K562 (cell line): ENCODE measurements at regions not wholly inside any gene's neighbourhood (a gene's known extent, or its start where the extent isn't known, plus 50 kb on each side); places are given as distances from the start of the nearest gene placed in this dataset.

Experiments used
- ATAC-seq: fragments of 200-7000 bp; cut with Tn5 transposase; 3 replicates; pipeline ENCODE4 v1.9.1; 2020; ENCODE audit warnings: moderate library complexity
- BruUV-seq: library from RNA; stranded (reverse); fragments of 400-500 nt; replicated peaks from 2 replicates; lab custom pipeline; 2021; lab: Mats Ljungman, UMichigan
- CTCF ChIA-PET: fragments of 300-600 bp; formaldehyde crosslinking; extraction: SDS; loops from one replicate; lab custom pipeline; 2021; ENCODE audit warnings: low intra/inter-chr PET ratio; lab: Yijun Ruan, JAX
- POLR2A ChIA-PET: fragments of 300-600, 350-650 bp; sonication (Branson Sonifier 250); formaldehyde crosslinking; extraction: SDS; loops from one replicate; lab custom pipeline; 2021; ENCODE audit warnings: antibody characterized with exemption, inconsistent platforms; lab: Yijun Ruan, JAX
- DNase-seq, 4 experiments: peaks; one replicate each; pipeline versions ENCODE4 v3.0.0 to v3.0.0-alpha.2; 2011 to 2018; ENCODE audit warnings: low spot score in 3 of 4, mixed read lengths in 3 of 4; ENCODE audit errors: extremely low read depth in 1 of 4
- FAIRE-seq: peaks from 2 replicates; lab custom pipeline; 2011; peaks lifted over from hg19 to GRCh38; lab: Jason Lieb, UNC
- H2AFZ ChIP-seq: 2 replicates; pipeline ENCODE4 v1.6.0; 2011; ENCODE audit warnings: low read depth, low read length, control low read depth, inconsistent platforms
- H3K27ac ChIP-seq: fragments of 200-600 bp; 3 replicates; pipeline ENCODE4 v1.8.0; 2011; ENCODE audit warnings: low read depth, mild to moderate bottlenecking, control low read depth, inconsistent platforms, low read length, moderate library complexity, mixed read lengths; ENCODE audit errors: extremely low read depth
- H3K27me3 ChIP-seq, 2 experiments: fragments of 300-600 bp in 1 of 2; 2 replicates in 1 of 2; 3 replicates in 1 of 2; pipeline versions ENCODE4 v1.6.0 to v1.8.0; 2011; ENCODE audit warnings: inconsistent platforms in 2 of 2, low read length in 2 of 2, mild to moderate bottlenecking in 1 of 2, mixed read lengths in 1 of 2, moderate library complexity in 1 of 2; ENCODE audit not compliant: control insufficient read depth in 2 of 2, insufficient read depth in 2 of 2
- H3K36me3 ChIP-seq: fragments of 300-600 bp; 3 replicates; pipeline ENCODE4 v1.8.0; 2011; ENCODE audit warnings: mild to moderate bottlenecking, low read length, inconsistent platforms; ENCODE audit not compliant: control insufficient read depth, insufficient read depth
- H3K4me1 ChIP-seq, 2 experiments: fragments of 200-600 bp in 1 of 2; replicated peaks in 1 of 2; 2 replicates in 1 of 2; 3 replicates in 1 of 2; pipeline versions ENCODE4 v1.5.1 to v1.8.0; 2011; ENCODE audit warnings: inconsistent platforms in 2 of 2, low read length in 2 of 2, mild to moderate bottlenecking in 1 of 2, mixed read lengths in 1 of 2, moderate library complexity in 1 of 2; ENCODE audit not compliant: control insufficient read depth in 2 of 2, insufficient read depth in 2 of 2
- H3K4me2 ChIP-seq: 2 replicates; pipeline ENCODE4 v1.6.1; 2011; ENCODE audit warnings: low read length, control low read depth, inconsistent platforms, mixed read lengths; ENCODE audit not compliant: insufficient read depth
- H3K4me3 ChIP-seq: fragments of 200-600 bp; sonication (generic), shearing (Covaris generic); 2 replicates; pipeline ENCODE4 v1.5.1; 2016; ENCODE audit warnings: control low read depth, inconsistent platforms
- H3K79me2 ChIP-seq: fragments of 200-600 bp; 3 replicates; pipeline ENCODE4 v1.8.0; 2011; ENCODE audit warnings: low read length, inconsistent platforms; ENCODE audit not compliant: control insufficient read depth, insufficient read depth
- H3K9ac ChIP-seq, 2 experiments: 2 replicates each; pipeline versions ENCODE4 v1.6.0 to v1.6.1; 2011; ENCODE audit warnings: low read depth in 2 of 2, low read length in 2 of 2, control low read depth in 1 of 2, inconsistent platforms in 1 of 2, mild to moderate bottlenecking in 1 of 2, mixed read lengths in 1 of 2; ENCODE audit not compliant: insufficient read depth in 1 of 2
- H3K9me1 ChIP-seq: one replicate; pipeline ENCODE4 v1.6.0; 2011; ENCODE audit warnings: inconsistent platforms, mild to moderate bottlenecking, low read length, moderate library complexity; ENCODE audit not compliant: control insufficient read depth, insufficient read depth
- H3K9me3 ChIP-seq: replicated peaks from 2 replicates; pipeline ENCODE4 v1.5.1; 2011; ENCODE audit warnings: low read depth, low read length, inconsistent platforms; ENCODE audit not compliant: control insufficient read depth, insufficient read depth
- H4K20me1 ChIP-seq: replicated peaks from 2 replicates; pipeline ENCODE4 v1.6.1; 2011; ENCODE audit warnings: low read length, inconsistent platforms, mixed read lengths; ENCODE audit not compliant: control insufficient read depth, insufficient read depth
- ARNT ChIP-seq, 2 experiments: fragments of 450-650 bp; IDR thresholded peaks; 2 replicates each; pipeline ENCODE4 v1.6.1; 2016; ENCODE audit warnings: mild to moderate bottlenecking in 1 of 2
- CAMTA2 ChIP-seq: fragments of 250-450 bp; sonication (Bioruptor Pico); conservative IDR thresholded peaks from 2 replicates; pipeline ENCODE4 v1.5.1; 2022
- CBX5 ChIP-seq: IDR thresholded peaks from 2 replicates; pipeline ENCODE4 v1.6.1; 2014; ENCODE audit warnings: low read depth, borderline replicate concordance
- DACH1 ChIP-seq: fragments of 450-650 bp; IDR thresholded peaks from 2 replicates; pipeline ENCODE4 v1.6.1; 2018; ENCODE audit not compliant: partially characterized antibody
- ELF2 ChIP-seq: fragments of 250-450 bp; sonication (Bioruptor Pico); IDR thresholded peaks from 2 replicates; pipeline ENCODE4 v1.5.0; 2021; ENCODE audit warnings: mild to moderate bottlenecking
- HEY1 ChIP-seq: fragments of 250-450 bp; sonication (Bioruptor Pico); IDR thresholded peaks from 2 replicates; pipeline ENCODE4 v1.5.0; 2020; ENCODE audit warnings: mild to moderate bottlenecking, moderate library complexity, borderline replicate concordance
- HNRNPH1 ChIP-seq: fragments of 200-400 bp; formaldehyde crosslinking; optimal IDR thresholded peaks from 2 replicates; pipeline ENCODE3; 2017; ENCODE audit warnings: low read depth, mild to moderate bottlenecking, low read length, moderate library complexity
- KLF16 ChIP-seq: IDR thresholded peaks from 2 replicates; pipeline ENCODE4 v1.6.1; 2016; ENCODE audit warnings: antibody characterized with exemption
- MBD2 ChIP-seq: sonication (generic); IDR thresholded peaks from 2 replicates; pipeline ENCODE4 v1.6.1; 2016; ENCODE audit warnings: low read depth, borderline replicate concordance
- NR2C2 ChIP-seq, 2 experiments: fragments of 200-800 bp in 1 of 2; sonication (Bioruptor generic) in 1 of 2; sonication (generic) in 1 of 2; formaldehyde crosslinking in 1 of 2; IDR thresholded peaks; 2 replicates each; pipeline versions ENCODE4 v1.6.1 to v1.8.0; 2016 to 2022; ENCODE audit warnings: mild to moderate bottlenecking in 1 of 2, missing compliant biosample characterization in 1 of 2, missing genetic modification characterization in 1 of 2, missing genetic modification reagents in 1 of 2
- PHB ChIP-seq: fragments of 250-450 bp; sonication (Bioruptor Pico); IDR thresholded peaks from 2 replicates; pipeline ENCODE4 v1.5.0; 2021
- RBM22 ChIP-seq: fragments of 200-400 bp; formaldehyde crosslinking; IDR thresholded peaks from 2 replicates; pipeline ENCODE4 v1.6.1; 2018; ENCODE audit warnings: low read length, low read depth; ENCODE audit not compliant: poor library complexity, severe bottlenecking
- SAFB2 ChIP-seq: fragments of 200-400 bp; formaldehyde crosslinking; IDR thresholded peaks from 2 replicates; pipeline ENCODE4 v1.6.1; 2018; ENCODE audit warnings: borderline replicate concordance, low read length, low read depth, moderate library complexity; ENCODE audit not compliant: severe bottlenecking
- SUPT5H ChIP-seq: fragments of 450-650 bp; IDR thresholded peaks from 2 replicates; pipeline ENCODE4 v1.6.1; 2016
- ZKSCAN8 ChIP-seq: fragments of 200-800 bp; sonication (Bioruptor generic); IDR thresholded peaks from 2 replicates; pipeline ENCODE4 v1.6.1; 2016; ENCODE audit warnings: missing genetic modification characterization, missing compliant biosample characterization
- ZNF408 ChIP-seq: fragments of 250-450 bp; sonication (Bioruptor Pico); IDR thresholded peaks from 2 replicates; pipeline ENCODE4 v1.4.0; 2020; ENCODE audit warnings: low read depth, mild to moderate bottlenecking, moderate library complexity
- ZNF584 ChIP-seq: fragments of 200-800 bp; sonication (Bioruptor generic); IDR thresholded peaks from 2 replicates; pipeline ENCODE4 v1.6.1; 2016; ENCODE audit warnings: low read depth, mild to moderate bottlenecking, missing genetic modification characterization, missing compliant biosample characterization
- ZNF707 ChIP-seq: fragments of 250-450 bp; sonication (Bioruptor Pico); conservative IDR thresholded peaks from 2 replicates; pipeline ENCODE4 v1.8.0; 2022; ENCODE audit warnings: inconsistent platforms, mild to moderate bottlenecking, moderate library complexity
- WGBS: fragments of 100-300 bp; shearing (Covaris generic); methylation state at CpG from one replicate; pipeline ENCODE4 v1.1.6; 2016; ENCODE audit warnings: low coverage, mixed read lengths; ENCODE audit not compliant: insufficient coverage; ENCODE audit errors: missing lambda C conversion rate; 5-methylcytosine and 5-hydroxymethylcytosine counted together
- in situ Hi-C: fragments of 300-500 bp; cut with MboI; formaldehyde crosslinking; loops from 4 replicates; pipeline ENCODE4 v1.15.0; 2018; ENCODE audit warnings: inconsistent platforms, mixed read lengths
- intact Hi-C: fragments of 100-400 bp; cut with micrococcal nuclease; formaldehyde crosslinking; loops from 2 replicates; pipeline ENCODE4 v1.14.2; 2022

DNA sequence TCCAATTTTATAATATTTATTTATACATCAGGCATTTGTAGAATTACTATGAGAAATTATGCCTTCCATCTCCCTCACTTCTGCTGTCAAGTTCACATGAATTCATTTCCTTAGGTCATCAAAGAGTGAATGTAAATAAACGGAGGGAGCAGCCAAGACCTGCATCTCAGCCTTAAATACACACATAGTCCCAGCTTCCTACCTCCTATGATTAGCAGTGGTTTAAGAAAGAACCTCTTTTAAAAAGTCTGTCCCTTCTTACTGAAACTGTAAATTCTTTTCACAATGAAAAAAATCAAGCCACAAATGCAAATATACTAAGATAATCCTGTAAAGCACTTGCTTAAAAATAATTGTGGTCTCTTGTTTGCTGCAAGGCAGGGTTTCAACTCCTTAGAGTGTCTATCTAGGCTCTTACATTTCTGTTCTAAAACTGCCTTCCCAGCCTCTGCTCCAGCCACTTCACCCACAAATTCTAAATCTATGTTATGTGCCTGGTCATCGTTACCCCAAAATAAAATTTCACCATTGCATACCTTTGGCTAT is 532.7 kb upstream of the FSHR start (continued):
- TF ChIP-seq PHB (CRISPR knock-in tag) (no peak), ZNF584 (no peak), ZNF707 (CRISPR knock-in tag) (no peak), HNRNPH1 (no peak), ARNT (IDR thresholded peaks at IDR 0.05) (no peak), MBD2 (no peak), KLF16 (no peak)

DNA sequence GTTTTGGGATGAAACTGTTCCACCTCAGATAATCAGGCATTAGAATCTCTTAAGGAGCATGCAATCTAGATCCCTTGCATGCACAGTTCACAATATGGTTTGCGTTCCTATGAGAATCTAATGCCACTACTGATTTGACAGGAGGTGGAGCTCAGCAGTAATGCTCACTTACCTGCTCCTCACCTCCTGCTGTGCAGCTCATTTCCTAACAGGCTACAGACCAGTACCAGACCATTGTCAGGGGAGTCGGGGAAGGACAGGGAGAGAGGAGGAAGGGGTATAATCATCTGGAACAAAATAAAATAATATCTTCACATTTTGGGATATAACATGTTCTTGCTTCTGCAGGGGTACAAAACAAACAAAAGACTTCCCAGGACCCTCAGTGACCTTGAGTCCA is 532.0 kb upstream of the FSHR start:
- ChIA-PET POLR2A (no interaction called here), CTCF (no interaction called here)
- Histone ChIP-seq H3K27me3 (no peaks in the 10 kb centered on the region), H3K4me1 (no peaks in the 10 kb centered on the region), H4K20me1 (no peaks in the 10 kb centered on the region), H3K9me3 (no peaks in the 10 kb centered on the region), H3K4me3 (no peak overlapping the region), H3K9me1 (no peaks in the 10 kb centered on the region), H3K79me2 (no peaks in the 10 kb centered on the region), H3K4me2 (no peak overlapping the region), H3K9ac (no peak overlapping the region), H2AFZ (no peak overlapping the region), H3K36me3 (no peaks in the 10 kb centered on the region), H3K27ac (no peak overlapping the region)
- WGBS, result 0% methylated on average over 2 of the region's 2 CpGs
- TF ChIP-seq HEY1 (CRISPR knock-in tag), result no peak
- no peak for TF ChIP-seq ELF2 (CRISPR knock-in tag)
- no peak for TF ChIP-seq CAMTA2 (CRISPR knock-in tag)
- no peak for TF ChIP-seq DACH1
- TF ChIP-seq NR2C2 (CRISPR knock-in tag; IDR thresholded peaks at IDR 0.05), result no peak
- no peak for TF ChIP-seq NR2C2 (tag; IDR thresholded peaks at IDR 0.05)
- no peak for TF ChIP-seq ZKSCAN8 (CRISPR knock-in tag)
- TF ChIP-seq ZNF408 (CRISPR knock-in tag), result no peak
- TF ChIP-seq SUPT5H, result no peak
- TF ChIP-seq SAFB2, result no peak
- TF ChIP-seq RBM22, result no peak
- no peak for TF ChIP-seq CBX5
- no peak for DNase-seq
- no peak for ATAC-seq
- FAIRE-seq, result no peak
- intact Hi-C loops (no loop called here), in situ Hi-C loops (no loop called here)
- no TSS peak for BruUV-seq
